NCI-H524 treated with DMSO at 0.1 percent for 48 hours (cell line): ENCODE measurements at regions not wholly inside any gene's neighbourhood (a gene's known extent, or its start where the extent isn't known, plus 50 kb on each side); places are given as distances from the start of the nearest gene placed in this dataset.
"Not testable (repeated sequence)": the region's sequence is repeated elsewhere in the genome, so short reads cannot be mapped to it uniquely, and the experiment has no call there.

Source experiments
- DNase-seq: peaks from one replicate; lab custom pipeline; 2025; lab: John Stamatoyannopoulos, UW

DNA sequence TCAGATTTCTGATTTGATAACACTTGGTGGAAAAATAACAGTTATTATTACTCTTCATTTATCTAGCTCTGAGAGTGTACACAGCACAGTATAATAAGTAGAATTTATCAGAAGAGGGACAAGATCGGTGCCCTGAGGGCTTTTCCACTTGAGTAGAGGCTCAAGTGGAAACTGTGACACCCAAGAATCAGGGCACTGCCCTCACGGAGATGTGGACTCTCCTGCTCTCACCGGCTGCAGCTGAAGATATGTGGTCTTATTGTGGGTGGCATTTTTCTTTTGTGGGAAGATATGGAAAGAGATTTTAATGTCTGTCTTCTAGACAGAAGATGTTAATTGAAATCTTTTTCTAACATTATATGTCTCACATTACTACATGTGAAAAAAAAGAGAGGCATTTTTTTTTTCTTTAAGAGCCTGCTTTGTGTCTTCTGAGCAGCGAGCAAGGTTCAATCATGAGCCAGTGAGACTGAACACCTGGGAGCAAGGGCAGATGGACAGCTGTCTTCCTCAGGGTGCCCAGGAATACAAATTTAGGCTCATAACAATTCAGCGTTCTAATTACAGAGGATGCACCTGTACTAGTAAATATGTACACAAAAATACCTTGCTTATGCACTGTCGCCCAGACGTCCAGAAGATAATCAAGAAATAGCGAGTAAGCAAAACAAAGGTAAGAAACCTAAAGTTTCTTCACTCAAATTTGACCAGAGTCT, 1098.2 kb upstream of the FANCL start:
- no peak for DNase-seq

GRCh38 chr2:59333007-59333406, 1091.9 kb upstream of the FANCL start:
- no peak for DNase-seq

- DNase-seq = not testable (repeated sequence)
Measured at GRCh38 chr2:59326581-59327365, 1085.6 kb upstream of the FANCL start.

- no peak for DNase-seq
Measured at GRCh38 chr2:59322870-59323269, 1081.7 kb upstream of the FANCL start.

DNA sequence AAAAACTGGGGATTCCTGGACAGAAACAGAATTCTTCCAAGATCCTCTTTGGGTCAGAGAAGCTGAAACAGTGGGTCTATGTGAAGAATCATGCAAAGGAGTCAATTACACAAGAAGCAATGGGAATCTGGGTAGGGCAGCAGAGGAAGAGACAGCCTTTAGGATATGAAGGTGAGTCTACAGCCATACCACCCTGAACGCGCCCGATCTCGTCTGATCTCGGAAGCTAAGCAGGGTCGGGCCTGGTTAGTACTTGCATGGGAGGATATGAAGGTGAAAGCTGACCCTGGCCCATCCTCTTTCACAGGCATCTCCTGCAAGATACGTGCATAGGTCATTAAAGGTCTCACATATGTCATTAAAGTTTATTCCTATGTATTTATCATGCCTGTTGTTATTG, 1080.9 kb upstream of the FANCL start:
- DNase-seq = no peak

DNA sequence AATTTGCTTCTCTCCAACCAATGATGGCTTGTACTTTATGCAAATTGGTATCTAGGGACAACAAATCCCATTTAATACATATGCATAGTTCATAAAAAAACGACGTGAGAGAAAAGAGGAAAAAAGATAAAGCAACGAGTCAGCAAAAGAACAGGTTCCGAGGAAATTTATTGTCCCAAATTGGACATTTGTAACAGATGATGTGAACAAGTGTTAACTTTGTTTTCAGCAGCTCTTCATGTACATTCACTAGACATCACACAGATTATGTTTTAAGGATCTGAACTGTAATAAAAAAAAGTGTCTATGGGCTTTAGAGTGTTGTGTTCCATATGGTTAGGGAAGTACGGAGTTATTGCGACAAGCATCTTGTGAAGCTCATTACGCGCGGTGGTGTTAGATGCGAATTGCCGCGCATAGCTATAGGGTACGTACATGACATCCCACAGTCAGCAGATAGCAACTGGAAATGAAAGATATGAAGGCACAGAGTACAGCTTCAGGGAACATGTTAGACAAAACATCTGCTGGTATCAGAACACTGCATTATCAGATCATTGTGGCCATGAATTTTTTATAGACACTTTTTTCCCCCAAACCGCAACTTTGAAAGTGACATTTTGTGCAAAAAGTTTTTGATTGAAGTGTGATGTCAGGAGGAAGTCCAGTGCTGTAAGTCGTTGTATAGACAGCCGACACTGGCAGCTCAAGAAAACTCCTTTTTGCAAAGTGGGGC, 1073.1 kb upstream of the FANCL start:
- DNase-seq = no peak

DNA sequence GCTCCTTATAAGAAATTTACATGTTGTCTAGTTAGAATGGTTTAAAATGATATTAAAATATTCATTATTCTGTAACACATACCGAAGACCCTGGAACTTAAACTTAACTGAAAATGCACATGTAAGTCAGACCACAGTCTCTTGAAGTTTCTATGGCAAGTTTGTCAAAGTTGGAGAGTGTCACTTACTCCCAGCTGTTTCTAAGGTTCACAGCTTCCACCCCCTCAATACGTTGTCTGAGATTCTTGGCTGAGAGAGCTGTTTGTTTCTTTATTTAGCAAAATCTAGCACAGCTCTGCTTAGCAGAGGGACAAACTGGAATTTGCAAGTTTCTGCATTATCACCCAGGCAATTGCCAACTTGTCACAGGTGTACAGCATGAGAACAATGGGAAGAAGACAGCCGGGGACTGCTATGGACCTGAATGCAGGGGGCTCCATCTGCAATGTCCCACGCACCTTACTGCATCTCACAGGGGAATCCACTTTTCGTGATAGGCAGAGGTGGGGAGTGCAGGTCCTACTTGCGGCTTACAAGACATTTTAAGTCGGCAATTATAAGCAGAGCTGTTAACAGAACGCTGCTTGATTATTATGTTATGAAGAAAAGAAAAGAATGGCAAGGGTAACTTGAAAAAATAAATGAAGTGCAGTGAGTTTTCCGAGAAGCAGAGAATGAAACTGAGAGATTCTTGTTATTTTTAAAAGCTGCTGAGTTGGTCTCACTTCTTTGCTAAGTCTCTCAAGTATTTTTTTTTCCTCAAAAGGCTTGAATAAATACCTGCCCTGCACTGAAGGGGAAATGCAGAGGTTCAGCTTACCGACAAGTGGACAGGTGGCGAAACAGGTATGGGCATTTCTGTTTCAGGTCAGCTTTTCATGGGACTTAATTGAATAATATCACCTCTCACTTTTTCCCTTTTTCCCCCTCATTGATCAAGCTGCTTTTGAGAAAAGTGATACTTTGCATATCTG, 1072.1 kb upstream of the FANCL start:
- DNase-seq = no peak

GRCh38 chr2:59312029-59312428, 1070.9 kb upstream of the FANCL start:
- no peak for DNase-seq

DNA sequence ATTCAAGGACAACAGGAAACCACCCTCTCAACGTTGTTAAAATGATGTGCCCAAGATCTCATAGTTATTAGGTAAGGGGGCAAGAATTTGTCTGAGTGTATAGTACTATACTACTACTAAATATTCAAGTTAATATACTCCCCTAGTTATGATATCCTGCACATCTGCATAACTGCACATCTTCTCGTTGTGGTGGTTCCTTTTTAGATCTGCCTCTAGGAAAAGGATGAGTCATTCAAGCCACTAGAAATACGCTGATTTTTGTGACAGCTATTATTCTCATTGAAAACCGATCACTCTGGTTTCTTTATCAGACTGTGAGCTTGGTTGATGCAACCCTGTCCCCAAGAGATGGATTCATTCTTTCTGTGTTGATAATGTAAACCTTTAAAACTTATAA, 1067.0 kb upstream of the FANCL start:
- no peak for DNase-seq

GRCh38 chr2:59307196-59307595, 1066.1 kb upstream of the FANCL start:
- no peak for DNase-seq

- DNase-seq = no peak
Measured at GRCh38 chr2:59303272-59303671, 1062.1 kb upstream of the FANCL start.

- no peak for DNase-seq
Measured at GRCh38 chr2:59302683-59303082, 1061.6 kb upstream of the FANCL start.

DNA sequence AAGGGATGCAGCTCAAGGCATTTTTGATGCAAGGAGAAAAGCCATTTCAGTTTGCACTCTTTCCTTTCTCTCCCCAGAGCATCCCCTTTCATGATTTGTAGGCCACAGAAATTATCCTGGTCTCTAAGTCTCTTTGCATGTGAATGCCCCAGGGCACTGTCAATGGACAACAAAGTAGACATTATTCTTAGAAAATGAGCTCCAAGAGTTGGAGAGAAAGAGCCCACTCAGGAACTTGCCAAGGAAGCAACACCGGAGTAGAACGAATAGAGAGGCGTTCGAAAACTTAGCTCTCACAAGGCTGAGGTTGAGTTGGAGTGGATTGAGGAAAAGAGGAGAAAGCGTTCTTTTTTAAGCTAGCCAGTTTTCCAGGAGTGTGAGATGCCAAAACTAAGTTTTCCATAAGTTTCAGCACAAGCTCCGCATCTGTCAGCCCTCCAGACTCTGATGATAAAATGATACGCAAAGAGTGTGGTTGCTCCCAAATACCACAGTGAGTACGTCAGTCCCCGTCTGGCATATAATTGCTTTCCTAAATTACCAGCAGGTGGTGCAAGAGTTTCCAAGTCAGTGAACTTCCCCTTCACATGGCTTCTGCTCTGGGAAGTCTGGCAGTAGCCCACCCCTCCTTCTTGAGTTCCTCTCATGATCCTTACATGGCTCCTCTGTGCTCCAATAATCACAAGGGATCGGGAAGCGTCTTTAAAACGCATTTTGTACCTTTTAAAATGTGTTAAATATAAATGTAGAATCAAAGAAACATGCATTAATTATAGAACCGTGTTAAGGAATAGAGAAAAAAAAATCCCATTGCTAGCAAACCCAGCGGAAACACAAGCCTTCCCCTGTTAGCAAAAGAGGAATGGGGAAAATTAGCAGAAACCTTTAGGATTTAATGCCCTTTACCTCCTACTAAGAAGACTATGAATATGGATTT, 1060.6 kb upstream of the FANCL start:
- DNase-seq = peak; percentile 44

- peak; percentile 82 for DNase-seq
Measured at GRCh38 chr2:59297816-59298215, 1056.7 kb upstream of the FANCL start.

GRCh38 chr2:59296279-59296678, 1055.2 kb upstream of the FANCL start:
- no peak for DNase-seq

DNA sequence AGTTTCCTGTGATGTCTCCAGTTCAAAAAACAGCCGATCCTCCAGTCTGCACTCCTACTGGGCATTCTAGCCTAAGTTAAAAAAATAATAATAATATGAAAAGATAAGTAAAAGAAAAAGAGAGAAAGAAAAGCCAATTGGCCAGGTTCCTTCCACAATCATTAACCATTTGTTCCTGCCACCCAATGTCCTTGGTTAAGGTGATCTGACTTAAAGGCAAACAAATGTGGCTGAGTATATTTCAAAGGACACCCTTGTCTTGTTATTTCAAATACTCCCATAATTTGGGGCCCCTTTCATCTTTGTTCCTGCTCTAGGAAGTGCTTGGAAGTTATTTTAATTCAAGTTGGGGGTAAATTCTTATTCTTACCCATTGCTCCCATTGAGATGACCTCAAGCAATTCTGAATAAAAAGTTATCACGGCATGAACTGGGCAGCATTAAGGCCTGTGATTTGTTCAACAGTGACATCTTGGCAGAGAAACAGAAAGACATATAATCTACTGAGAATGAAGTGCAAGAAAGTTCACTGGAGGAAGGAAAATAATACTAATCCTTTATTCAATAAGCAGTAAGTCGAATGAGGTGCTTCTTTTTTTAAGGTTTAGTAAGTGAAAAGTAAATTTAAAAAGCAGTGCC, 1054.5 kb upstream of the FANCL start:
- DNase-seq = no peak

DNA sequence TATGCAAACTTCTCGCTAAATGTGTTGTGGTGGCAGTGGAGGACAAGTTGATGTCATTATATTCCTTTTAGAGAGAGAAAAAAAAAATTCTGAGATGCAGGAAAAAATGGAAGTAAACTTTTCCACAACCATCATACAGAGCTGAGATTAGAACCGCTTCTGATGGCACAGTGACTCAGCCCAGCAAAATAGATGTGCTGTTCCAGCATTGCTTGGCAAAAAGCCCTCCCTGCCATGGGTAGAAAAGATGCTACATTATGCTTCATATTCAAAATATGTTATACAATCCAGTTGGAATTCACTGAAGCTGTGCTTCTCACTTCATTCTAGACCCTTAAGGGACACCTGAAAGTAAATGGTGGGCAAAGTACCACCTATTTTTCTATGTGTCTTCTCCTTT, 1047.6 kb upstream of the FANCL start:
- DNase-seq = no peak

GRCh38 chr2:59282374-59283057, 1041.4 kb upstream of the FANCL start:
- DNase-seq = no peak

DNA sequence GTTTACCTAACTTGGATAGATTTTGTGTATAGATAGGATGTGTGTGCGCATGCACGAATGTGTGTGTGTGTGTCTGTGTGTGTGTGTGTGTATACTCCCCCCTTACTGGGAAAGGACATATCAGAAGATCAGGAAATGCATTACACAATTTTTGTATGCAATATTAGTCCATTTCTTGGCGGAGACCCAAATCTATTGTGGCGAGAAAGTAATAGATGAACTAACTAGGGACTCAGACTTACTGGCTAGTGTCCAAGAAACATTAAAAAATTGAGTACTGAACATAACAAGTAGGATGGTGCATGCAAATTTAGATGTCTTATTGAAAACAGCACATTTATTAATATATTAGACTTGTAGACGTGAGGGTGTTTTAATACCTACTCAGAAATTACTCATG, 1036.5 kb upstream of the FANCL start:
- no peak for DNase-seq

DNA sequence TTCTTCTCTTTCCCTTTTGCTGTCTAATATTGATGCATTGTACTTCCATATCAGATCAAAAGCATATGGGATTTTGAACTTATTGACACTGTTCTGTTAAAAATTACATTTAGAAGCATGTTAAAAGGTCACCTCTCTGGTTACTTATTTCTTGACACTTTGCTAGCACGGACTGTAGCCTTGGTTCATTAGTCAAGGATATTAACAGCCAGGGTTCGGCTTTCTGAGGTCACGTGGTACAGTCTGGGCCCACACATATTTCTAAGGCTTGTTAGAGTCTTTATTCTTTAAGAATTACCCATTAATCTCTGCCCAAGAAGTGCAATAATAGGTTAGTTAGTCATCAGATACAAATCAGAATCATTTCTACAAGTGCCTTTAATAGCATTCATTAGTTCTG, 1035.8 kb upstream of the FANCL start:
- DNase-seq = no peak
